ENCODE measurements at regions not wholly inside any gene's neighbourhood (a gene's known extent, or its start where the extent isn't known, plus 50 kb on each side); places are given as distances from the start of the nearest gene placed in this dataset.
A peak's percentile ranks its signal among the peaks of the same experiment; 100 is the strongest.

GRCh38 chr7:136405931-136406777 is 429.0 kb upstream of the MTPN start:
- TF ChIP-seq EZH2 (IDR thresholded peaks at IDR 0.05; ENCODE audit: low read depth) (no peak), CTCF (conservative IDR thresholded peaks at IDR 0.05) (peak; percentile 92)

All from PC-9 (cell line).